ENCODE measurements at regions not wholly inside any gene's neighbourhood (a gene's known extent, or its start where the extent isn't known, plus 50 kb on each side); places are given as distances from the start of the nearest gene placed in this dataset.

GRCh38 chr5:56294354-56294753, 61.2 kb upstream of the ANKRD55 start:
- TF ChIP-seq CTCF (IDR thresholded peaks at IDR 0.05) (no peak), POLR2A (IDR thresholded peaks at IDR 0.05) (no peak)

Data from testis (tissue), 2 donors.